RWPE2 (cell line): ENCODE measurements at regions not wholly inside any gene's neighbourhood (a gene's known extent, or its start where the extent isn't known, plus 50 kb on each side); places are given as distances from the start of the nearest gene placed in this dataset.

Experiments
- ATAC-seq: fragments of 200-7000 bp; cut with Tn5 transposase; 3 replicates; pipeline ENCODE4 v1.9.1; 2021; ENCODE audit warnings: low read depth
- DNase-seq: peaks from one replicate; pipeline ENCODE4 v3.0.0-alpha.2; 2020; ENCODE audit warnings: low spot score
- H3K27ac ChIP-seq: fragments of 450-650 bp; 2 replicates; pipeline ENCODE4 v1.5.1; 2017; ENCODE audit warnings: mild to moderate bottlenecking; ENCODE audit not compliant: poor library complexity, severe bottlenecking
- H3K27me3 ChIP-seq: fragments of 250-450 bp; sonication (Bioruptor Pico); 2 replicates; pipeline ENCODE4 v1.5.1; 2021; ENCODE audit warnings: mild to moderate bottlenecking, moderate library complexity; ENCODE audit not compliant: insufficient read depth, poor library complexity, severe bottlenecking
- H3K36me3 ChIP-seq: fragments of 250-450 bp; sonication (Bioruptor Pico); 2 replicates; pipeline ENCODE4 v1.5.1; 2020; ENCODE audit warnings: low read depth, mild to moderate bottlenecking, moderate library complexity
- H3K4me1 ChIP-seq: fragments of 250-450 bp; sonication (Bioruptor Pico); 2 replicates; pipeline ENCODE4 v1.5.1; 2021; ENCODE audit warnings: mild to moderate bottlenecking, moderate library complexity; ENCODE audit not compliant: insufficient read depth, poor library complexity, severe bottlenecking
- H3K4me3 ChIP-seq: fragments of 250-450 bp; sonication (Bioruptor Pico); 2 replicates; pipeline ENCODE4 v1.5.1; 2021; ENCODE audit warnings: mild to moderate bottlenecking, moderate library complexity; ENCODE audit not compliant: severe bottlenecking
- H3K9me3 ChIP-seq: fragments of 250-450 bp; sonication (Bioruptor Pico); 2 replicates; pipeline ENCODE4 v1.5.1; 2021; ENCODE audit warnings: mild to moderate bottlenecking, moderate library complexity; ENCODE audit not compliant: severe bottlenecking
- CTCF ChIP-seq: fragments of 450-650 bp; IDR thresholded peaks from one replicate; pipeline ENCODE4 v1.5.1; 2017; ENCODE audit warnings: mild to moderate bottlenecking, moderate library complexity; ENCODE audit not compliant: poor library complexity, severe bottlenecking

- TF ChIP-seq CTCF = no peak
- Histone ChIP-seq H3K36me3 (no peaks in the 10 kb centered on the region), H3K4me3 (no peak overlapping the region), H3K4me1 (no peaks in the 10 kb centered on the region), H3K27ac (no peak overlapping the region), H3K27me3 (peaks cover 60% of the 10 kb centered on the region), H3K9me3 (no peaks in the 10 kb centered on the region)
- DNase-seq (no peak), ATAC-seq (no peak)
Measured at GRCh38 chr5:38154615-38155204, 103.6 kb upstream of the EGFLAM start.

- ATAC-seq (no peak), DNase-seq (no peak)
- no peaks in the 10 kb centered on the region for H3K9me3 ChIP-seq
- H3K27ac ChIP-seq = no peak overlapping the region
- H3K36me3 ChIP-seq = no peaks in the 10 kb centered on the region
- H3K4me3 ChIP-seq = no peak overlapping the region
- H3K4me1 ChIP-seq = no peaks in the 10 kb centered on the region
- peaks cover 40% of the 10 kb centered on the region for H3K27me3 ChIP-seq
- no peak for TF ChIP-seq CTCF
Measured at GRCh38 chr5:38151878-38152277, 106.5 kb upstream of the EGFLAM start.

- Histone ChIP-seq H3K36me3 (no peaks in the 10 kb centered on the region), H3K27ac (no peak overlapping the region), H3K4me1 (no peaks in the 10 kb centered on the region), H3K9me3 (no peaks in the 10 kb centered on the region), H3K4me3 (no peak overlapping the region), H3K27me3 (peaks cover 22% of the 10 kb centered on the region)
- DNase-seq = no peak
- TF ChIP-seq CTCF = no peak
- ATAC-seq = no peak
Measured at GRCh38 chr5:38149815-38150195, 108.6 kb upstream of the EGFLAM start.

- no peaks in the 10 kb centered on the region for H3K4me1 ChIP-seq
- peaks cover 22% of the 10 kb centered on the region for H3K27me3 ChIP-seq
- no peak for DNase-seq
- H3K9me3 ChIP-seq = no peaks in the 10 kb centered on the region
- no peak overlapping the region for H3K4me3 ChIP-seq
- no peak for ATAC-seq
- no peak overlapping the region for H3K27ac ChIP-seq
- H3K36me3 ChIP-seq = no peaks in the 10 kb centered on the region
- no peak for TF ChIP-seq CTCF
Measured at GRCh38 chr5:38148021-38148625, 110.2 kb upstream of the EGFLAM start.

GRCh38 chr5:38143384-38143783 lies 115.0 kb upstream of the EGFLAM start:
- no peaks in the 10 kb centered on the region for H3K4me1 ChIP-seq
- peaks cover 31% of the 10 kb centered on the region for H3K27me3 ChIP-seq
- no peaks in the 10 kb centered on the region for H3K36me3 ChIP-seq
- H3K4me3 ChIP-seq = no peak overlapping the region
- no peak overlapping the region for H3K27ac ChIP-seq
- no peak for ATAC-seq
- H3K9me3 ChIP-seq = no peaks in the 10 kb centered on the region
- DNase-seq = no peak
- no peak for TF ChIP-seq CTCF
